Astrocyte (in vitro differentiated cells and primary cell): ENCODE measurements at regions not wholly inside any gene's neighbourhood (a gene's known extent, or its start where the extent isn't known, plus 50 kb on each side); places are given as distances from the start of the nearest gene placed in this dataset.

Experiments used
- DNase-seq: peaks from one replicate; pipeline ENCODE4 v3.0.0-alpha.2; 2010; ENCODE audit warnings: low read depth
- FAIRE-seq: peaks from 2 replicates; lab custom pipeline; 2011; peaks lifted over from hg19 to GRCh38; lab: Jason Lieb, UNC
- H2AFZ ChIP-seq: 2 replicates; pipeline ENCODE4 v1.6.0; 2012; ENCODE audit warnings: low read depth, low read length, inconsistent platforms
- H3K27ac ChIP-seq: 2 replicates; pipeline ENCODE4 v1.5.1; 2011; ENCODE audit warnings: low read depth, low read length, inconsistent platforms
- H3K27me3 ChIP-seq: 2 replicates; pipeline ENCODE4 v1.6.0; 2011; ENCODE audit warnings: low read length, inconsistent platforms; ENCODE audit not compliant: insufficient read depth
- H3K36me3 ChIP-seq: 2 replicates; pipeline ENCODE4 v1.5.1; 2011; ENCODE audit warnings: low read length, inconsistent platforms; ENCODE audit not compliant: insufficient read depth
- H3K4me1 ChIP-seq: 2 replicates; pipeline ENCODE4 v1.5.1; 2011; ENCODE audit warnings: low read length, inconsistent platforms; ENCODE audit not compliant: insufficient read depth
- H3K4me2 ChIP-seq: 2 replicates; pipeline ENCODE4 v1.6.0; 2012; ENCODE audit warnings: low read length, inconsistent platforms
- H3K4me3 ChIP-seq: 2 replicates; pipeline ENCODE4 v1.5.1; 2011; ENCODE audit warnings: low read depth, mild to moderate bottlenecking, low read length, inconsistent platforms; ENCODE audit not compliant: insufficient read depth
- H3K79me2 ChIP-seq: 2 replicates; pipeline ENCODE4 v1.6.0; 2012; ENCODE audit warnings: mild to moderate bottlenecking, low read length, inconsistent platforms; ENCODE audit not compliant: insufficient read depth
- H3K9ac ChIP-seq: 2 replicates; pipeline ENCODE4 v1.6.0; 2012; ENCODE audit warnings: mild to moderate bottlenecking, low read length, inconsistent platforms
- H3K9me3 ChIP-seq: 2 replicates; pipeline ENCODE4 v1.5.1; 2012; ENCODE audit warnings: low read depth, mild to moderate bottlenecking, low read length, inconsistent platforms; ENCODE audit not compliant: insufficient read depth
- H4K20me1 ChIP-seq: 2 replicates; pipeline ENCODE4 v1.6.0; 2012; ENCODE audit warnings: low read length, inconsistent platforms; ENCODE audit not compliant: insufficient read depth
- H3K27ac Mint-ChIP-seq: one replicate; pipeline ENCODE4 v1.8.0; 2021; ENCODE audit warnings: mild to moderate bottlenecking, mixed read lengths; ENCODE audit not compliant: unreplicated experiment
- H3K27me3 Mint-ChIP-seq: one replicate; pipeline ENCODE4 v1.8.0; 2021; ENCODE audit warnings: low read depth, mixed read lengths; ENCODE audit not compliant: unreplicated experiment
- H3K36me3 Mint-ChIP-seq: one replicate; pipeline ENCODE4 v1.8.0; 2021; ENCODE audit warnings: low read depth, mixed read lengths; ENCODE audit not compliant: unreplicated experiment
- H3K4me1 Mint-ChIP-seq: one replicate; pipeline ENCODE4 v1.8.0; 2021; ENCODE audit warnings: low read depth, mixed read lengths; ENCODE audit not compliant: unreplicated experiment
- H3K4me3 Mint-ChIP-seq: one replicate; pipeline ENCODE4 v1.8.0; 2021; ENCODE audit warnings: mild to moderate bottlenecking, moderate library complexity, mixed read lengths; ENCODE audit not compliant: unreplicated experiment
- H3K9me3 Mint-ChIP-seq: one replicate; pipeline ENCODE4 v1.8.0; 2021; ENCODE audit warnings: mild to moderate bottlenecking, mixed read lengths; ENCODE audit not compliant: unreplicated experiment
- EZH2 ChIP-seq: IDR thresholded peaks from 2 replicates; pipeline ENCODE4 v1.6.1; 2012; ENCODE audit warnings: mild to moderate bottlenecking, low read length, inconsistent platforms; ENCODE audit not compliant: insufficient read depth
- TF ChIP-seq, protein P1 (sequence below): IDR thresholded peaks from 2 replicates; pipeline ENCODE4 v1.5.1; 2011; ENCODE audit warnings: low read depth, mild to moderate bottlenecking, inconsistent platforms, low read length, moderate library complexity; ENCODE audit not compliant: insufficient read depth

DNA sequence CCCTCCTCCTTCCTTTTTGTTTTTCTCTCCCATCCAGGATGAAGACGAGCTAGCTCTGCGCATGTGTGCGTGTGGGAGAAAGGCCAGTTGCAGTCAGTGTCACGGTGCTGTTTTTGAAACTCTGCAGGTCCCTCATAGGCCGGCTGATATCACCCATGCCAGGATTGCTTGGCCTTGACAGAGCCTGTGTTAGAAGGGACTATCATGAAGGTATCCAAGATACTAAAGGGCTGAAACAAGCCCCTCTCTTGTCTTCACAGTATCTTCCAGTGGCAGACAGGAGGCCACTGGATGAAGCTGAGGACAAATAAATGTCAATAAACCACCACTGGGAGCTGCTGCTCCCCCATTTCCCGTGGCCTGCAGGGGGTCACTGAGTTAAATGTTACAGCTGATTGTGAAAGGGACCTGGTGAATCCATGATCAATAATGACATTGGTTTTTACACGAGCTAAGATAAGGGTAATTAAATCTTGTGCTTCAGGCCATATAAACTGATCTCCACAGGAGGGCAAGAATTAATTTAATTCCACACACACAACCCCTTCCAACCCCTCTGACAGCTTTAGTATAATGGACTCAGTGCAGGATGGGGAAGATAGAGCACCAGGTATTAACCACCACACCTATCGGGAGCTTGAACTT lies 64.6 kb upstream of the TARBP1 start:
- Mint-ChIP-seq H3K27ac (peak overlapping the region; percentile 88), H3K9me3 (no peaks in the 10 kb centered on the region), H3K36me3 (peaks cover 2% of the 10 kb centered on the region), H3K4me3 (no peak overlapping the region), H3K27me3 (peaks cover 7% of the 10 kb centered on the region), H3K4me1 (peaks cover 37% of the 10 kb centered on the region)
- Histone ChIP-seq H3K9ac (peak overlapping the region; percentile 66), H2AFZ (no peak overlapping the region), H4K20me1 (no peaks in the 10 kb centered on the region), H3K79me2 (no peaks in the 10 kb centered on the region), H3K27ac (peak overlapping the region; percentile 59), H3K36me3 (no peaks in the 10 kb centered on the region), H3K9me3 (no peaks in the 10 kb centered on the region), H3K4me1 (peaks cover 29% of the 10 kb centered on the region), H3K4me3 (no peak overlapping the region), H3K27me3 (no peaks in the 10 kb centered on the region), H3K4me2 (peak overlapping the region; percentile 79)
- DNase-seq (no peak), FAIRE-seq (no peak)
- no peak for TF ChIP-seq EZH2
- TF ChIP-seq, protein P1, sequence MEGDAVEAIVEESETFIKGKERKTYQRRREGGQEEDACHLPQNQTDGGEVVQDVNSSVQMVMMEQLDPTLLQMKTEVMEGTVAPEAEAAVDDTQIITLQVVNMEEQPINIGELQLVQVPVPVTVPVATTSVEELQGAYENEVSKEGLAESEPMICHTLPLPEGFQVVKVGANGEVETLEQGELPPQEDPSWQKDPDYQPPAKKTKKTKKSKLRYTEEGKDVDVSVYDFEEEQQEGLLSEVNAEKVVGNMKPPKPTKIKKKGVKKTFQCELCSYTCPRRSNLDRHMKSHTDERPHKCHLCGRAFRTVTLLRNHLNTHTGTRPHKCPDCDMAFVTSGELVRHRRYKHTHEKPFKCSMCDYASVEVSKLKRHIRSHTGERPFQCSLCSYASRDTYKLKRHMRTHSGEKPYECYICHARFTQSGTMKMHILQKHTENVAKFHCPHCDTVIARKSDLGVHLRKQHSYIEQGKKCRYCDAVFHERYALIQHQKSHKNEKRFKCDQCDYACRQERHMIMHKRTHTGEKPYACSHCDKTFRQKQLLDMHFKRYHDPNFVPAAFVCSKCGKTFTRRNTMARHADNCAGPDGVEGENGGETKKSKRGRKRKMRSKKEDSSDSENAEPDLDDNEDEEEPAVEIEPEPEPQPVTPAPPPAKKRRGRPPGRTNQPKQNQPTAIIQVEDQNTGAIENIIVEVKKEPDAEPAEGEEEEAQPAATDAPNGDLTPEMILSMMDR: no peak

DNA sequence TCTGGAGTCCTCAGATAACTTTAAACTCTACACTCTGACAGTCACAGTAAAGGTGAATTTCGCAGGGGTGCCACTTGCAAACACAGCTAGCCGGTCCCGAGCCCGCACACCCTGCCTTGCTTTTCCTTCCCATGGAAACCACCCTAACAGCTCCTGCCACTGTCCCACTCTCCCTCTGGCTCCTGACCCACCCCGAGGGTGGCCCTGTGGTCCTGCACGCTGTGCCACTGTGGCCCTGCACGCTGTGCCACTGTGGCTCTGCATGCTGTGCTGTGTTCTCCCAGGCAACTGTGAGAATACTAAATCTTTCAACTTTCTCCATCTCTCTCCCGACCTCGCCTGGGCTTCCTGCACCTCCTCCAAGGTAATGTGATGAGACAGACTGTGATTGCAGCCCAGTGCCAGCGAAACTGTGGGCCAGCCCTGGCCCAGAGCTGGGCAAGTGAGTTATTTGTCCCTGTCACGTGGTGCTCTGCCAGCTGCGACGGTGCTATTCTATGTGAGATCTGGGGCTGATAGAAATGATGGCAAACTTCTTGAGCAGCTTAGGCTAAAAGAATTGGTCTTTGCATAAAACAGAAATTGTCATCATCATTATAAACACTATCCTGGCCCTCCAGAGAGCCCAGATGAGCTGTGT lies 63.4 kb upstream of the TARBP1 start:
- no peaks in the 10 kb centered on the region for H3K9me3 Mint-ChIP-seq
- no peaks in the 10 kb centered on the region for H4K20me1 ChIP-seq
- DNase-seq (no peak), FAIRE-seq (no peak)
- H3K79me2 ChIP-seq: no peaks in the 10 kb centered on the region
- no peaks in the 10 kb centered on the region for H3K36me3 ChIP-seq
- H3K27me3 Mint-ChIP-seq: peaks cover 11% of the 10 kb centered on the region
- peaks cover 29% of the 10 kb centered on the region for H3K4me1 ChIP-seq
- no peak overlapping the region for H3K4me2 ChIP-seq
- no peak overlapping the region for H2AFZ ChIP-seq
- TF ChIP-seq, protein P1: no peak
- no peak for TF ChIP-seq EZH2
- no peak overlapping the region for H3K4me3 ChIP-seq
- peaks cover 2% of the 10 kb centered on the region for H3K36me3 Mint-ChIP-seq
- no peaks in the 10 kb centered on the region for H3K27me3 ChIP-seq
- no peak overlapping the region for H3K27ac Mint-ChIP-seq
- no peak overlapping the region for H3K4me3 Mint-ChIP-seq
- H3K9ac ChIP-seq: no peak overlapping the region
- H3K4me1 Mint-ChIP-seq: peaks cover 37% of the 10 kb centered on the region
- H3K9me3 ChIP-seq: no peaks in the 10 kb centered on the region
- H3K27ac ChIP-seq: no peak overlapping the region
